Ovary (tissue), 7 donors: ENCODE measurements at regions not wholly inside any gene's neighbourhood (a gene's known extent, or its start where the extent isn't known, plus 50 kb on each side); places are given as distances from the start of the nearest gene placed in this dataset.

Experiments
- DNase-seq, 5 donors: peaks; one replicate each; pipeline ENCODE4 v3.0.0-alpha.2; 2019 to 2020
- H3K27ac ChIP-seq, 2 donors: fragments of 200-600 bp; one replicate each; pipeline versions ENCODE4 v1.5.1 to v1.8.0; 2019 to 2022
- H3K27me3 ChIP-seq: fragments of 200-600 bp; one replicate; pipeline ENCODE4 v1.8.0; 2022
- H3K36me3 ChIP-seq: fragments of 200-600 bp; sonication (generic); one replicate; pipeline ENCODE4 v1.5.1; 2019
- H3K4me1 ChIP-seq: one replicate; pipeline ENCODE4 v1.8.1; 2013; ENCODE audit warnings: mild to moderate bottlenecking, moderate library complexity; ENCODE audit not compliant: insufficient read depth
- H3K4me3 ChIP-seq: fragments of 200-600 bp; sonication (generic); one replicate; pipeline ENCODE4 v1.5.1; 2017
- H3K9me3 ChIP-seq, 2 donors: fragments of 200-600 bp in 1 of 2; sonication (generic) in 1 of 2; one replicate each; pipeline versions ENCODE4 v1.5.1 to v1.8.1; 2013 to 2019; ENCODE audit warnings: mild to moderate bottlenecking in 1 of 2, moderate library complexity in 1 of 2
- EP300 ChIP-seq: sonication (generic); formaldehyde crosslinking; IDR thresholded peaks from one replicate; pipeline ENCODE4 v1.6.1; 2017; ENCODE audit warnings: antibody characterized with exemption
- POLR2A ChIP-seq: fragments of 450-650 bp; IDR thresholded peaks from one replicate; pipeline ENCODE4 v1.6.1; 2017; ENCODE audit warnings: antibody characterized with exemption, mild to moderate bottlenecking, moderate library complexity
- WGBS, 3 donors: extraction: QIAGEN DNeasy Blood & Tissue Kit in 1 of 3; methylation state at CpG; one replicate each; pipeline versions ENCODE4 v1.1.5 to v1.1.7; 2013 to 2017; 5-methylcytosine and 5-hydroxymethylcytosine counted together
- intact Hi-C, 4 donors: fragments of 100-400 bp; cut with DNase I; formaldehyde crosslinking; loops; one replicate each; pipeline versions ENCODE4 v1.11.0 to v1.15.1; 2022 to 2023
- TF ChIP-seq, protein P1 (sequence below), 3 donors: fragments of 450-650 bp in 2 of 3; fragments of 200-600 bp in 1 of 3; IDR thresholded peaks; one replicate each; pipeline versions ENCODE4 v1.5.1 to v1.8.0; 2016 to 2022; ENCODE audit warnings: antibody characterized with exemption in 3 of 3, mild to moderate bottlenecking in 1 of 3
- donor health status: DM: no; HTN: no; CAD: no; lungs with moderate emphysema.
- donor health status: DM: no; HTN: no; CAD: no.
- donor health status: Bipolar disorder and iron deficiency.
- donor health status: DM: no; HTN: no; CAD: no.
- donor health status: DM: yes; HTN: yes; CAD: no.

DNA sequence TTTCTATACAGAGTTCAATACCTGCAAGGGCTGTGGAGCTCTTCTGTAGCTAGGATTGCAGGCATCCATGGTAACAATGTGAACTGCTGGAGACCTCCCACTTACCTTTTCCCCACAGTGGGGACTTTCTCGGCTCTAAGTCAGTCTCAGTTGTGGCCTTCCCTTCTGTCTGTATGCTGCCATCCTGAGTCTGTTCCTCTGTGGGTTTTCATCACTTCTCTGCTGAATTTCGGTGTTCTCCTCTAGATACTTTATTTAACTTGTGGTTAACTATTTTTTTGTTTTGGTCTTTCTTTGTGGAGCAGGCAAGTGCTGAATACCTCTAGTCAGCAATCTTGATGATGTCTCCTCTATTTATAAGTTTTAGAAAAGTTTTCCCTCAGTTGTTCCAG lies 647.2 kb upstream of the CDH2 start:
- Histone ChIP-seq H3K4me3 (no peak overlapping the region), H3K4me1 (no peaks in the 10 kb centered on the region), H3K36me3 (no peaks in the 10 kb centered on the region), H3K27me3 (no peaks in the 10 kb centered on the region), H3K9me3 (no peaks in the 10 kb centered on the region), H3K27ac (no peak overlapping the region)
- TF ChIP-seq EP300 (no peak), POLR2A (no peak)
- TF ChIP-seq, protein P1, sequence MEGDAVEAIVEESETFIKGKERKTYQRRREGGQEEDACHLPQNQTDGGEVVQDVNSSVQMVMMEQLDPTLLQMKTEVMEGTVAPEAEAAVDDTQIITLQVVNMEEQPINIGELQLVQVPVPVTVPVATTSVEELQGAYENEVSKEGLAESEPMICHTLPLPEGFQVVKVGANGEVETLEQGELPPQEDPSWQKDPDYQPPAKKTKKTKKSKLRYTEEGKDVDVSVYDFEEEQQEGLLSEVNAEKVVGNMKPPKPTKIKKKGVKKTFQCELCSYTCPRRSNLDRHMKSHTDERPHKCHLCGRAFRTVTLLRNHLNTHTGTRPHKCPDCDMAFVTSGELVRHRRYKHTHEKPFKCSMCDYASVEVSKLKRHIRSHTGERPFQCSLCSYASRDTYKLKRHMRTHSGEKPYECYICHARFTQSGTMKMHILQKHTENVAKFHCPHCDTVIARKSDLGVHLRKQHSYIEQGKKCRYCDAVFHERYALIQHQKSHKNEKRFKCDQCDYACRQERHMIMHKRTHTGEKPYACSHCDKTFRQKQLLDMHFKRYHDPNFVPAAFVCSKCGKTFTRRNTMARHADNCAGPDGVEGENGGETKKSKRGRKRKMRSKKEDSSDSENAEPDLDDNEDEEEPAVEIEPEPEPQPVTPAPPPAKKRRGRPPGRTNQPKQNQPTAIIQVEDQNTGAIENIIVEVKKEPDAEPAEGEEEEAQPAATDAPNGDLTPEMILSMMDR (IDR thresholded peaks at IDR 0.05) = no peak
- DNase-seq = no peak
- WGBS, 3 donors = 77 to 90% (median 88%) methylated on average over 2 of the region's 2 CpGs
- intact Hi-C loops = no loop called here

DNA sequence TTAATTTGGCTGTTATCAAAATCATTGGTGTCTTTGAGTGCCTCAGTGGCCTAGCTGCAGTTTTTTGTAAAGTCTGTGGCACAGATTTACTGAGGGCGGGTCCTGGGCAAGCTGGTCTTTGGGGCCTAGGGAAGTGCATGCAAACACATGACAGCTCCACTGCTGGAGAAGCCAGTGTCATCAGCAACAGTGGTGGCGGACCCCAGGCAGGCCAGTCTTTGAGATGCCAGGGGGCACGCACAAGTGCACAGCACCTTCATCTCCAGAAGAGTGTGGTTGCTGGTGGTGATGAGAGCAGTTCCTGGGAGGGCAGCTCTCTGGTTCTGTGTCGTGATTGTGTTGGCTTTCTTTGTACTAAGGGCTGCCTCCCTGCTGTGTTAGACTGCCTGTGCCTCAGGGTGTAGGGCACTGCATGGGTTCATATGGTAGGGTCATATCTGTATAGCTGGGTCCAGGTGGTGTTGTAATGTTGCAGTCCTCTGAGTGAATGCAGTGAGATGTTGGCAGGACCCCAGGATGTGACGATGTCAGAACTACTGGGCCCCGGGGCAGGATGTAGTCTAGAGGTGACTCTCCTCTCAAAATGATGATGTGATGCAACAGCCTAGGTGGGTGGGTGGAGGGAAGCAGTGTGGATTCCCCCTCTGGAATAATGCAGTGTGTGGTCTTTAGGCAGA lies 646.7 kb upstream of the CDH2 start:
- TF ChIP-seq, protein P1 (IDR thresholded peaks at IDR 0.05) = no peak
- TF ChIP-seq POLR2A (no peak), EP300 (no peak)
- H3K27ac ChIP-seq = no peak overlapping the region
- H3K27me3 ChIP-seq = no peaks in the 10 kb centered on the region
- intact Hi-C loops = no loop called here
- H3K36me3 ChIP-seq = no peaks in the 10 kb centered on the region
- 94 to 97% (median 96%) methylated on average over 6 of the region's 6 CpGs for WGBS, 3 donors
- no peak for DNase-seq
- H3K9me3 ChIP-seq = no peaks in the 10 kb centered on the region
- H3K4me3 ChIP-seq = no peak overlapping the region
- no peaks in the 10 kb centered on the region for H3K4me1 ChIP-seq

DNA sequence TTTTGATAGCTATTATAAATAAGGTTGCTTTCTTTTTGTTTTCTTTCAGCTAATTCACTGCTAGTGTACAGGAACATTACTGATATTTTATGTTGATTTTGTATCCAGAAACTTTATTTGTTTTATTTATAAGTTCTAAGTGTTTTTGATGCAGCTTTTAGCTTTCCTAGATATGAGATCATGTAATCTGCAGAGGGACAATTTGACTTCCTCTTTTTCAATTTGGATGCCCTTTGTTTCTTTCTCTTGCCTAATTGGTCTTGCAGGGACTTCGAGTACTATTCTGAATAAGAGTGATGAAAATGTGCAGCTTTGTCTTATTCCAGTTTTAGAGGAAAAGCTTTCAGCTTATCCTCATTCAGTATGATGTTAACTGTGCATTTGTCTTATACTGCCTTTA lies 643.4 kb upstream of the CDH2 start:
- intact Hi-C loops = no loop called here
- Histone ChIP-seq H3K27me3 (no peaks in the 10 kb centered on the region), H3K4me1 (no peaks in the 10 kb centered on the region), H3K9me3 (no peaks in the 10 kb centered on the region), H3K27ac (no peak overlapping the region), H3K4me3 (no peak overlapping the region), H3K36me3 (no peaks in the 10 kb centered on the region)
- DNase-seq = no peak
- WGBS, 3 donors = 82 to 86% (median 84%) methylated on average over 1 of the region's 1 CpG
- TF ChIP-seq, protein P1 (IDR thresholded peaks at IDR 0.05) = no peak

DNA sequence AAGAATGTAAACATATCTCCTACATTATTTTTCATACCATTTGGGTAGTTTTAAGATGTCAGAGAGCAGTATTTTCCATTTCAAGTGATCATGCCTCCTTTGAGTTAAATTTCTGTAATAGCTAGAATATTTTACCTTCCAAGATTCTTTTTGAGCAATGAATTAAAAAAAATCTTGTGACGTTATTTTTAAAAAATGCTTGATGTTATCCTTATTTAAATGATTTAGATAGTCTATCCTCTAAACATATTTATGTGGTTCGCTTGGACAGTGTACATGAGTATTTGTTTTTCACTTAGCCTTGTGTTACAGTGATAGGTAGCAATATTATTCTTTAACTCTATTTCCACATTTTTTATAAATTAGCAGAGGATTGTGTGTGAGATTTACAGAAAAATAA lies 639.2 kb upstream of the CDH2 start:
- Histone ChIP-seq H3K36me3 (no peaks in the 10 kb centered on the region), H3K27me3 (peaks cover 2% of the 10 kb centered on the region), H3K4me1 (no peaks in the 10 kb centered on the region), H3K4me3 (no peak overlapping the region), H3K27ac (no peak overlapping the region), H3K9me3 (no peaks in the 10 kb centered on the region)
- 8 to 28% (median 9%) methylated on average over 2 of the region's 2 CpGs for WGBS, 3 donors
- intact Hi-C loops = no loop called here
- DNase-seq = no peak
- TF ChIP-seq, protein P1 (IDR thresholded peaks at IDR 0.05) = no peak
- no peak for TF ChIP-seq EP300
- TF ChIP-seq POLR2A = no peak
